Peyer's patch (tissue), 4 donors: ENCODE measurements at regions not wholly inside any gene's neighbourhood (a gene's known extent, or its start where the extent isn't known, plus 50 kb on each side); places are given as distances from the start of the nearest gene placed in this dataset.

ENCODE experiments used
- DNase-seq, 3 donors: peaks; one replicate each; pipeline ENCODE4 v3.0.0-alpha.2; 2017 to 2019
- H3K27ac ChIP-seq, 4 donors: fragments of 200-600 bp; sonication (generic); one replicate each; pipeline ENCODE4 v1.5.1; 2016 to 2019
- H3K27me3 ChIP-seq, 2 donors: fragments of 200-600 bp; sonication (generic); one replicate each; pipeline ENCODE4 v1.5.1; 2019
- H3K36me3 ChIP-seq, 3 donors: fragments of 200-600 bp; sonication (generic); one replicate each; pipeline ENCODE4 v1.5.1; 2016 to 2019
- H3K4me1 ChIP-seq, 4 donors: fragments of 200-600 bp; sonication (generic); one replicate each; pipeline ENCODE4 v1.5.1; 2016 to 2019
- H3K4me3 ChIP-seq, 4 donors: fragments of 200-600 bp; sonication (generic); 1 replicate in 3 of 4; 2 replicates in 1 of 4; pipeline ENCODE4 v1.5.1; 2016 to 2019; ENCODE audit warnings: mild to moderate bottlenecking in 1 of 4
- H3K9me3 ChIP-seq, 4 donors: fragments of 200-600 bp; sonication (generic); one replicate each; pipeline ENCODE4 v1.5.1; 2016 to 2019; ENCODE audit warnings: mild to moderate bottlenecking in 1 of 4
- POLR2A ChIP-seq, 2 donors: fragments of 450-650 bp; IDR thresholded peaks; one replicate each; pipeline ENCODE4 v1.5.1; 2017; ENCODE audit warnings: antibody characterized with exemption in 2 of 2, mild to moderate bottlenecking in 2 of 2, moderate library complexity in 2 of 2
- TF ChIP-seq, protein P1 (sequence below), 6 experiments: fragments of 450-650 bp in 4 of 6; fragments of 200-600 bp in 2 of 6; sonication (generic) in 1 of 6; IDR thresholded peaks; one replicate each; pipeline ENCODE4 v1.5.1; 2017 to 2019; ENCODE audit warnings: antibody characterized with exemption in 6 of 6, mild to moderate bottlenecking in 3 of 6, moderate library complexity in 1 of 6

- no peak for DNase-seq
- Histone ChIP-seq H3K27me3 (no peaks in the 10 kb centered on the region), H3K9me3 (peaks cover 0 to 2% (median 0%) of the 10 kb centered on the region in 4 donors), H3K4me1 (no peaks in the 10 kb centered on the region), H3K27ac (no peak overlapping the region), H3K4me3 (no peak overlapping the region), H3K36me3 (no peaks in the 10 kb centered on the region)
- TF ChIP-seq, protein P1, sequence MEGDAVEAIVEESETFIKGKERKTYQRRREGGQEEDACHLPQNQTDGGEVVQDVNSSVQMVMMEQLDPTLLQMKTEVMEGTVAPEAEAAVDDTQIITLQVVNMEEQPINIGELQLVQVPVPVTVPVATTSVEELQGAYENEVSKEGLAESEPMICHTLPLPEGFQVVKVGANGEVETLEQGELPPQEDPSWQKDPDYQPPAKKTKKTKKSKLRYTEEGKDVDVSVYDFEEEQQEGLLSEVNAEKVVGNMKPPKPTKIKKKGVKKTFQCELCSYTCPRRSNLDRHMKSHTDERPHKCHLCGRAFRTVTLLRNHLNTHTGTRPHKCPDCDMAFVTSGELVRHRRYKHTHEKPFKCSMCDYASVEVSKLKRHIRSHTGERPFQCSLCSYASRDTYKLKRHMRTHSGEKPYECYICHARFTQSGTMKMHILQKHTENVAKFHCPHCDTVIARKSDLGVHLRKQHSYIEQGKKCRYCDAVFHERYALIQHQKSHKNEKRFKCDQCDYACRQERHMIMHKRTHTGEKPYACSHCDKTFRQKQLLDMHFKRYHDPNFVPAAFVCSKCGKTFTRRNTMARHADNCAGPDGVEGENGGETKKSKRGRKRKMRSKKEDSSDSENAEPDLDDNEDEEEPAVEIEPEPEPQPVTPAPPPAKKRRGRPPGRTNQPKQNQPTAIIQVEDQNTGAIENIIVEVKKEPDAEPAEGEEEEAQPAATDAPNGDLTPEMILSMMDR (IDR thresholded peaks at IDR 0.05) = no peak
- no peak for TF ChIP-seq POLR2A (IDR thresholded peaks at IDR 0.05)
These were observed 114.5 kb upstream of the SLIT2 start for GRCh38 chr4:20137176-20137575.

- TF ChIP-seq, protein P1 (IDR thresholded peaks at IDR 0.05) = no peak
- TF ChIP-seq POLR2A (IDR thresholded peaks at IDR 0.05) = no peak
- H3K9me3 ChIP-seq = no peaks in the 10 kb centered on the region
These were observed 124.1 kb upstream of the SLIT2 start for GRCh38 chr4:20127626-20128025.

DNA sequence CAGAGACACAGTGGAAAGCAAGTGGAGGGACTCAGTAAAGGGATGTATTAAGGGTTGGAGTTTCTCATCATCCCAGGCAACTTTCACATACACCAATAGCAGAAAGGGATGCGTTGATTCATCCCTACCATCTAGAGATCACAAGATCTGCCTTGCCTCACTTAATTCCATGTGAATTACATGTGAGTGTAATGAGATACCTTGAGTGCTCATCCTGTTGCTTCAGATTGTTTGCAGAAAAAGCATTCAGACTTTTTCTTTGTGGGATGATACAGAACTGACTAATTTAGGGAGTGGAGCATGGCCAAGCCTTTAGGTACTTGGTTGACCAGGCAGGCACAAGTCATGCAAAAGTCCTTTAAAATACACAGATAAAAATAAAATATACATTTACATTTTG lies 124.8 kb upstream of the SLIT2 start:
- no peak for TF ChIP-seq POLR2A (IDR thresholded peaks at IDR 0.05)
- TF ChIP-seq, protein P1 (IDR thresholded peaks at IDR 0.05) = no peak
- no peaks in the 10 kb centered on the region for H3K36me3 ChIP-seq
- H3K4me3 ChIP-seq = no peak overlapping the region
- H3K27me3 ChIP-seq = no peaks in the 10 kb centered on the region
- no peak for DNase-seq
- no peak overlapping the region for H3K27ac ChIP-seq
- H3K9me3 ChIP-seq = no peaks in the 10 kb centered on the region
- H3K4me1 ChIP-seq = no peaks in the 10 kb centered on the region

More at GRCh38 chr4:20127626-20128025, 124.1 kb upstream of the SLIT2 start:
- Histone ChIP-seq H3K36me3 (no peaks in the 10 kb centered on the region), H3K4me3 (no peak overlapping the region), H3K27ac (no peak overlapping the region), H3K4me1 (no peaks in the 10 kb centered on the region), H3K27me3 (no peaks in the 10 kb centered on the region)
- no peak for DNase-seq

- TF ChIP-seq POLR2A (IDR thresholded peaks at IDR 0.05) = no peak
- TF ChIP-seq, protein P1 (IDR thresholded peaks at IDR 0.05) = no peak
- DNase-seq = no peak
- no peaks in the 10 kb centered on the region for H3K9me3 ChIP-seq
- no peaks in the 10 kb centered on the region for H3K27me3 ChIP-seq
- H3K4me1 ChIP-seq = no peaks in the 10 kb centered on the region
- no peak overlapping the region for H3K27ac ChIP-seq
- no peaks in the 10 kb centered on the region for H3K36me3 ChIP-seq
- H3K4me3 ChIP-seq = no peak overlapping the region
These were observed 127.2 kb upstream of the SLIT2 start for GRCh38 chr4:20124317-20125026.

DNA sequence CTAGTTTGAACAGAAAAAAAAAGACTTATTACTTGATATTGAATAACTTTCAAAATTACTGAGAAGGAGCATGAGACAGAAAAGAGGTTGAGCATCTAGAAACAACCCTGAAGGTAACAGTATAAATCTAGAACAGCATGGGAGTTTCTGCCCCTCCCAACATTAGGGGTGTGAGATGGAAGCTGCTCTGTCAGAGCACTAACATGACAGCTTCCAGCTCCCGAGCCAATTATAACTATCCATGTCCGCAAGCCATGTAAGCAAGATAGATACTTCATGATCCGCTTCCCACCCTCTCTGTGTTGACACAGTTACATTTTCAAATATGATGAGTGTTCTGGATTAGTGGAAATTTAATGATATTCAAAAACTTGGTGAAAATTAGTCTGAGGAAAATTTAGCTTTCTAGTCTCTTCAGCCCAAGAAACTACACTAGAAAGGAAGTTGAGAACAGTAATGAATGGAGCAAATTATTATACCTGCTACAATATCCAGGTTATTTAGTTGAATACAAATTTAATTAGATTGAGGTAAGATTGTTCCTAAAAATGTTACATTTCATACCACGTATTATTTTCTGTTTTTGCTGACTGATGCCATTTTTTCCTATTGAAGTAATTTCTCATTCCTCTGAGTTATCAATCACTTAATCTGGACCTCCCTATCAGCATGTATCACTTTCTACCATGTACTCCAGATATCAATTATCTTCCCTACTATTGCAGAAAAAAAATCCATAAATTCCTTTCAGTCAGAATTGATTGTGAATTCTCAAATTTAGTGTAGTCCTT lies 129.3 kb upstream of the SLIT2 start:
- no peak for TF ChIP-seq POLR2A (IDR thresholded peaks at IDR 0.05)
- TF ChIP-seq, protein P1 (IDR thresholded peaks at IDR 0.05) = no peak
- no peak for DNase-seq
- Histone ChIP-seq H3K27me3 (no peaks in the 10 kb centered on the region), H3K4me1 (no peaks in the 10 kb centered on the region), H3K4me3 (no peak overlapping the region), H3K9me3 (no peaks in the 10 kb centered on the region), H3K36me3 (no peaks in the 10 kb centered on the region), H3K27ac (no peak overlapping the region)
